Mammary epithelial cell (primary cell): ENCODE measurements at regions not wholly inside any gene's neighbourhood (a gene's known extent, or its start where the extent isn't known, plus 50 kb on each side); places are given as distances from the start of the nearest gene placed in this dataset.

Source experiments
- EZH2 ChIP-seq: IDR thresholded peaks from 2 replicates; pipeline ENCODE4 v1.6.1; 2012; ENCODE audit warnings: low read length, inconsistent platforms, borderline replicate concordance
- TF ChIP-seq, protein P1 (sequence below), 2 donors: IDR thresholded peaks in 1 of 2; conservative IDR thresholded peaks in 1 of 2; 2 replicates each; pipeline ENCODE4 v1.5.1; 2011 to 2012; ENCODE audit warnings: inconsistent platforms in 2 of 2, low read length in 2 of 2, mild to moderate bottlenecking in 2 of 2, control low read depth in 1 of 2, low read depth in 1 of 2; ENCODE audit not compliant: insufficient read depth in 1 of 2; ENCODE audit errors: extremely low read depth in 1 of 2

DNA sequence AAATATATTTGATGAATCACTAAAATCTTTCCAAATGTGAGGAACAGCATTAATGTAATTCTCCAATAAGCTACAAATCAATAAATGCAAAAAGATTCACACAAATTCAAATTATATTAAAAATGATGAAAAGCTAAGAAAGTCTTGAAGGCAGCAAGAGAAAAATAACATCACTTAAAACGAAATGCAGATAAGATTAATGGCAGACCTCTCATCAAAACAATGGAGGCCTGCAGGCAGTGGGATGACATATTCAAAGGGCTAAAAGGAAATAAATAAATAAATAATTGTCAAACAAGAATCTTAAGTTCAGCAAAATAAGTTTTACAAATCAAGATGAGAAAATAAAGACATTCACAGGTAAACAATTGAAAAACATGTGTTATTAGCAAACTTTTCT is 952.1 kb downstream of the SLITRK6 start:
- TF ChIP-seq, protein P1, sequence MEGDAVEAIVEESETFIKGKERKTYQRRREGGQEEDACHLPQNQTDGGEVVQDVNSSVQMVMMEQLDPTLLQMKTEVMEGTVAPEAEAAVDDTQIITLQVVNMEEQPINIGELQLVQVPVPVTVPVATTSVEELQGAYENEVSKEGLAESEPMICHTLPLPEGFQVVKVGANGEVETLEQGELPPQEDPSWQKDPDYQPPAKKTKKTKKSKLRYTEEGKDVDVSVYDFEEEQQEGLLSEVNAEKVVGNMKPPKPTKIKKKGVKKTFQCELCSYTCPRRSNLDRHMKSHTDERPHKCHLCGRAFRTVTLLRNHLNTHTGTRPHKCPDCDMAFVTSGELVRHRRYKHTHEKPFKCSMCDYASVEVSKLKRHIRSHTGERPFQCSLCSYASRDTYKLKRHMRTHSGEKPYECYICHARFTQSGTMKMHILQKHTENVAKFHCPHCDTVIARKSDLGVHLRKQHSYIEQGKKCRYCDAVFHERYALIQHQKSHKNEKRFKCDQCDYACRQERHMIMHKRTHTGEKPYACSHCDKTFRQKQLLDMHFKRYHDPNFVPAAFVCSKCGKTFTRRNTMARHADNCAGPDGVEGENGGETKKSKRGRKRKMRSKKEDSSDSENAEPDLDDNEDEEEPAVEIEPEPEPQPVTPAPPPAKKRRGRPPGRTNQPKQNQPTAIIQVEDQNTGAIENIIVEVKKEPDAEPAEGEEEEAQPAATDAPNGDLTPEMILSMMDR (conservative IDR thresholded peaks at IDR 0.05 in 1 of 2, IDR thresholded peaks at IDR 0.05 in 1 of 2; ENCODE audit: extremely low read depth in 1 of 2, insufficient read depth in 1 of 2, low read depth in 1 of 2, low read length in 2 of 2): no peak
- no peak for TF ChIP-seq EZH2
